CD14-positive monocyte (primary cell): ENCODE measurements at regions not wholly inside any gene's neighbourhood (a gene's known extent, or its start where the extent isn't known, plus 50 kb on each side); places are given as distances from the start of the nearest gene placed in this dataset.

ENCODE experiments used
- DNase-seq, 3 donors: peaks; one replicate each; pipeline ENCODE4 v3.0.0-alpha.2; 2011 to 2022
- H2AFZ ChIP-seq: 2 replicates; pipeline ENCODE4 v1.6.0; 2012; ENCODE audit warnings: mild to moderate bottlenecking, low read depth, low read length, inconsistent platforms; ENCODE audit not compliant: insufficient read depth, poor library complexity, severe bottlenecking
- H3K27ac ChIP-seq, 2 donors: 1 replicate in 1 of 2; 2 replicates in 1 of 2; pipeline ENCODE4 v1.5.1; 2012 to 2013; ENCODE audit warnings: low read length in 2 of 2, control low read depth in 1 of 2, inconsistent platforms in 1 of 2, low read depth in 1 of 2, mild to moderate bottlenecking in 1 of 2
- H3K27me3 ChIP-seq, 2 donors: one replicate each; pipeline versions ENCODE4 v1.6.0 to v1.6.1; 2011 to 2013; ENCODE audit warnings: low read length in 2 of 2; ENCODE audit not compliant: control insufficient read depth in 2 of 2, insufficient read depth in 2 of 2
- H3K36me3 ChIP-seq, 2 donors: replicated peaks in 1 of 2; 1 replicate in 1 of 2; 2 replicates in 1 of 2; pipeline versions ENCODE4 v1.5.1 to v1.6.1; 2012 to 2013; ENCODE audit warnings: low read length in 2 of 2, control low read depth in 1 of 2, inconsistent platforms in 1 of 2, mild to moderate bottlenecking in 1 of 2; ENCODE audit not compliant: insufficient read depth in 2 of 2, control insufficient read depth in 1 of 2
- H3K4me1 ChIP-seq, 2 donors: 1 replicate in 1 of 2; 2 replicates in 1 of 2; pipeline versions ENCODE4 v1.5.1 to v1.6.1; 2012 to 2013; ENCODE audit warnings: low read length in 2 of 2, control low read depth in 1 of 2, inconsistent platforms in 1 of 2, mild to moderate bottlenecking in 1 of 2, moderate library complexity in 1 of 2; ENCODE audit not compliant: insufficient read depth in 2 of 2, control insufficient read depth in 1 of 2
- H3K4me2 ChIP-seq: replicated peaks from 2 replicates; pipeline ENCODE3; 2012; ENCODE audit warnings: low read length, moderate library complexity, mild to moderate bottlenecking; ENCODE audit not compliant: poor library complexity, severe bottlenecking; ENCODE audit errors: extremely low read depth
- H3K4me3 ChIP-seq, 3 experiments: fragments of 200-600 bp in 1 of 3; sonication (generic) in 1 of 3; replicated peaks in 1 of 3; 1 replicate in 2 of 3; 2 replicates in 1 of 3; pipeline ENCODE4 v1.5.1; 2011 to 2013; ENCODE audit warnings: low read length in 3 of 3, mild to moderate bottlenecking in 3 of 3, control low read depth in 2 of 3, low read depth in 2 of 3, inconsistent platforms in 1 of 3, moderate library complexity in 1 of 3
- H3K79me2 ChIP-seq: 2 replicates; pipeline ENCODE4 v1.6.0; 2012; ENCODE audit warnings: mild to moderate bottlenecking, control low read depth, inconsistent platforms, low read length, moderate library complexity; ENCODE audit not compliant: insufficient read depth
- H3K9ac ChIP-seq: 2 replicates; pipeline ENCODE4 v1.6.0; 2017; ENCODE audit warnings: low read length, mild to moderate bottlenecking; ENCODE audit not compliant: insufficient read depth, poor library complexity, severe bottlenecking
- H3K9me3 ChIP-seq, 2 donors: replicated peaks in 1 of 2; 1 replicate in 1 of 2; 2 replicates in 1 of 2; pipeline versions ENCODE4 v1.5.1 to v1.6.1; 2012 to 2013; ENCODE audit warnings: low read length in 2 of 2, control low read depth in 1 of 2; ENCODE audit not compliant: control insufficient read depth in 1 of 2, insufficient read depth in 1 of 2
- H4K20me1 ChIP-seq: 2 replicates; pipeline ENCODE4 v1.6.0; 2012; ENCODE audit warnings: mild to moderate bottlenecking, low read length, control low read depth, moderate library complexity; ENCODE audit not compliant: insufficient read depth
- H3K27ac Mint-ChIP-seq, 7 donors: one replicate each; pipeline ENCODE4 v1.8.0; 2020; ENCODE audit warnings: mild to moderate bottlenecking in 7 of 7, mixed read lengths in 7 of 7, moderate library complexity in 6 of 7, inconsistent platforms in 2 of 7
- H3K27me3 Mint-ChIP-seq, 3 donors: one replicate each; pipeline ENCODE4 v1.8.0; 2021 to 2022; ENCODE audit warnings: low read depth in 3 of 3, mild to moderate bottlenecking in 3 of 3, mixed read lengths in 3 of 3, moderate library complexity in 3 of 3, inconsistent platforms in 1 of 3
- H3K36me3 Mint-ChIP-seq, 2 donors: one replicate each; pipeline ENCODE4 v1.8.0; 2020; ENCODE audit warnings: mixed read lengths in 2 of 2, inconsistent platforms in 1 of 2, mild to moderate bottlenecking in 1 of 2
- H3K4me1 Mint-ChIP-seq: one replicate; pipeline ENCODE4 v1.8.0; 2020; ENCODE audit warnings: mild to moderate bottlenecking, mixed read lengths
- H3K4me3 Mint-ChIP-seq, 2 donors: one replicate each; pipeline ENCODE4 v1.8.0; 2020; ENCODE audit warnings: mild to moderate bottlenecking in 2 of 2, mixed read lengths in 2 of 2, moderate library complexity in 1 of 2
- H3K9me3 Mint-ChIP-seq, 7 donors: one replicate each; pipeline ENCODE4 v1.8.0; 2020 to 2022; ENCODE audit warnings: mixed read lengths in 7 of 7, mild to moderate bottlenecking in 6 of 7, moderate library complexity in 6 of 7, inconsistent platforms in 2 of 7
- CTCF ChIP-seq: fragments of 200-600 bp; IDR thresholded peaks from one replicate; pipeline ENCODE4 v1.8.0; 2022; ENCODE audit warnings: antibody characterized with exemption, mild to moderate bottlenecking
- WGBS: methylation state at CpG from one replicate; pipeline ENCODE4 v1.1.5; 2013; ENCODE audit warnings: missing lambda C conversion rate; ENCODE audit not compliant: insufficient coverage; 5-methylcytosine and 5-hydroxymethylcytosine counted together
- intact Hi-C, 2 donors: fragments of 100-400 bp; cut with micrococcal nuclease; formaldehyde crosslinking; loops; one replicate each; pipeline versions ENCODE4 v1.15.0 to v1.15.1; 2023

GRCh38 chr13:85575110-85575509, 224.1 kb downstream of the SLITRK6 start:
- Mint-ChIP-seq H3K36me3 (no peaks in the 10 kb centered on the region), H3K27me3 (peaks cover 0 to 1% (median 0%) of the 10 kb centered on the region in 3 donors), H3K4me3 (no peak overlapping the region), H3K27ac (no peak overlapping the region), H3K4me1 (no peaks in the 10 kb centered on the region), H3K9me3 (peaks cover 0 to 8% (median 5%) of the 10 kb centered on the region in 7 donors)
- Histone ChIP-seq H3K4me1 (no peaks in the 10 kb centered on the region), H3K9ac (no peak overlapping the region), H3K4me3 (no peak overlapping the region), H3K27ac (no peak overlapping the region), H3K9me3 (no peaks in the 10 kb centered on the region), H2AFZ (no peak overlapping the region), H3K36me3 (no peaks in the 10 kb centered on the region), H3K79me2 (no peaks in the 10 kb centered on the region), H4K20me1 (no peaks in the 10 kb centered on the region), H3K27me3 (no peaks in the 10 kb centered on the region), H3K4me2 (no peak overlapping the region)
- intact Hi-C loops, result no loop called here
- no peak for DNase-seq
- TF ChIP-seq CTCF, result no peak

- H3K79me2 ChIP-seq, result no peaks in the 10 kb centered on the region
- H3K9me3 ChIP-seq, result no peaks in the 10 kb centered on the region
- peaks cover 0 to 1% (median 0%) of the 10 kb centered on the region in 3 donors for H3K27me3 Mint-ChIP-seq
- no peak overlapping the region for H3K27ac ChIP-seq
- no peaks in the 10 kb centered on the region for H3K4me1 Mint-ChIP-seq
- no peak overlapping the region for H2AFZ ChIP-seq
- TF ChIP-seq CTCF, result no peak
- H3K9me3 Mint-ChIP-seq, result peaks cover 0 to 8% (median 6%) of the 10 kb centered on the region in 7 donors
- H3K4me1 ChIP-seq, result no peaks in the 10 kb centered on the region
- no peaks in the 10 kb centered on the region for H3K36me3 ChIP-seq
- intact Hi-C loops, result no loop called here
- H3K27me3 ChIP-seq, result no peaks in the 10 kb centered on the region
- no peak overlapping the region for H3K27ac Mint-ChIP-seq
- H3K4me3 ChIP-seq, result no peak overlapping the region
- no peaks in the 10 kb centered on the region for H3K36me3 Mint-ChIP-seq
- DNase-seq, result no peak
- WGBS, result no CpG with 5 or more reads among the region's 2 CpGs
- H3K4me3 Mint-ChIP-seq, result no peak overlapping the region
- no peak overlapping the region for H3K4me2 ChIP-seq
- no peak overlapping the region for H3K9ac ChIP-seq
- no peaks in the 10 kb centered on the region for H4K20me1 ChIP-seq
These were observed 231.3 kb downstream of the SLITRK6 start for GRCh38 chr13:85567909-85568308.
